ENCODE measurements at regions not wholly inside any gene's neighbourhood (a gene's known extent, or its start where the extent isn't known, plus 50 kb on each side); places are given as distances from the start of the nearest gene placed in this dataset.
"Not testable (repeated sequence)": the region's sequence is repeated elsewhere in the genome, so short reads cannot be mapped to it uniquely, and the experiment has no call there.

DNA sequence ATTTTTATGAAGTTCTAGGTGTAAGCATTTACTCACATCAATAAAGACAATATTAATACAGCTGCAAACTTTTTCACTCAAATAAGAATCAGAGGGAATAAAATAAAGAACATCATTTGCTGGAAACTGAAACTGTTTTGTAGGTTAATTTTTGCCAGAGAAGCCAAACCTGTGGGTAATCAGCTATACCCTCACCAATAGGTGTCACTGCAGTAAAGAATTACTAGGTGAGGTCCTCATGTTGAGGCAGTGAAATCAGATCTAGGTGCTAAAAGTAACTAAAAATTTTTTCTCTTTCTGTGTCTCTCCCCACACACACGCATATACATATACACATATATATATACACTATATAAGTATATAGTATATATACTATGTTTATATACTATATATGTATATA is 1016.3 kb upstream of the SEMA6A start:
- no peak for DNase-seq

DNA sequence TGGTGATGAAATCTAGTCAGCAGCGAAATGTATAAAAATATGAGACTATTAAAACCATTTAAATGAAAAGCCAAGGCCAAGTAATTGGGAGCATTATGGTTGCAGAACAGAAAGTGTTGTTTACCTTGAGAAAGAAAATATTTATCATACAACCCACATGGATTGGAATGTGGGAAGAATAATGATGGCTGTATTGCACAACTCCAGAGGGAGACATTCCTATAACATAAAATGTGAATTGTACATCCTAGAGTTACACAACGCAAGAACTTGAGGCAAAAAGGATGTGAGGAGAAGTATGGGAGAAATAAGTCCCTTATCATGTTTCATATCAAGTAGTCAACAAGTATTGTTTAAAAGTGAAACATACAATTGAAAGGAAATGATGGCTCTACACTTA is 1014.0 kb upstream of the SEMA6A start:
- DNase-seq: no peak

DNA sequence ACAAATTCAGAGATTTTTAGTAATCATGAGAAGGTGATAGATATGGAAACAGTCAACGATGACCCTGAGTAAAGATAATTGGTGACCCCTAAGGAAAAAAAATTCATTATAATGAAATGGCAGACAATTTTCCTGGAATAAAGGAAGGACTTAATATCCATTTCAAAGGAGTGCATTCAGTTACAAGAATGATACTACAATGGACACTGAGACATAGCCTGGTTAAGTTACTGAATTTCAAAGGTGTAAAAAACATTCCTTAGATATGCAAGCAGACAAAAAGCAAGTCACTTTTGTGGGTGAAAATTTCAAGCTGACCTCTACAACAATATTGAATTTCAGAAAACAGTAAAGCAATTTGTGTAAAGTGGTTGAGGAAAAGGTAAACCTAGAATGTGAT is 1012.5 kb upstream of the SEMA6A start:
- DNase-seq: no peak

DNA sequence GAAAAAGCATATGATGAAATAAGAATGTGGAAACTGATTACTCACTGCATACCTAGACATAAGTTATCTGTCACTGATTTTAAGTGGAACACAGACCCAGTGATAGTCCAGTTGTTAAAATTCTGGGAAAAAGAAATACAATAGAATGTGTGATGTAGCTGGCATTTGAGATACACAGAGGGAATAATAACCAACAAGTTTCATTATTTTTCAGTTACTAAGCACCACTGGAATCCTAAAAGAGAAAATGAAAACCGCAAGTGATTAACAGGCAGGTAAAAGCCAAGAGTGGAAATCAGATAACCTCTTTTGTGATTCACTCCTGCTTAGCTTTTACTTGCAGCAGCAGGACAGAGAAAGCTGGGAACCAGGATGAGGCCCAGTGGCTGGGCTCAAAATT is 994.0 kb upstream of the SEMA6A start:
- no peak for DNase-seq

DNA sequence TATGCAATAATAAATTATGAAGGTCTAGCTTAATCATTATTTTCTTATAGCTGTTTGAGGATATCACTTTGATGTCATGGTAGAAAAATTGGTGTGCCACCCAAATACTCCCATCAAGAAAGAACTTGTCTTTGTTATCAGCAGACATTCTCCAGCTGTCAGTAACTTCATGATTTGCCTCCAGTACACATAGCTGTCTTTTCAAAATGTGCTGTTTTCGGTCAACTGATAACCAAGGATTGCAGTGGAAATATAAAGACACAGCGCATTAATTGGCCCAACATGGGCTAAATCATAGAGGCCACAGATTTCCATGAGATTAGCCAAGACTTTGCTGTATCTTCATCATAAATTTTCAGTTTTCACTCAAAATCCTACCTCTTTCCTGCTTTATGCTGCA is 993.5 kb upstream of the SEMA6A start:
- DNase-seq: no peak

DNA sequence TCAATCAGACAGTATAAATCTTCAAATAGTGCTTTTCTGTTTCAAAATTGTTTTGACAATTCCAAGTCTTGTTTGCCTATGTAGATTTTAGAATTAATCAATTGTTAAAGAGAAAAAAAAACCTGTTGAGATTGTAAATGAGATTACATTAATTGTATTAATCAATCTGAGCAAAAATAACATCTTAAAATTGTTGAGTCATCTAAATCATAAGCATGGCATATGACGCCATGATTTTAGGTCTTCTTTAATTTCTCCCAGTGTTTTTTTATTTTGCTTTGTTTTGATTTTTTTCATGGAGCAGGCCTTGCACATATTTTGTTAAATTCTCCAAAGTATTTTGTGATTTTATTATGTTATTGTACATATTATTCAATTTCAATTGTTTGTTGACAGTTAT is 988.0 kb upstream of the SEMA6A start:
- DNase-seq: no peak

DNA sequence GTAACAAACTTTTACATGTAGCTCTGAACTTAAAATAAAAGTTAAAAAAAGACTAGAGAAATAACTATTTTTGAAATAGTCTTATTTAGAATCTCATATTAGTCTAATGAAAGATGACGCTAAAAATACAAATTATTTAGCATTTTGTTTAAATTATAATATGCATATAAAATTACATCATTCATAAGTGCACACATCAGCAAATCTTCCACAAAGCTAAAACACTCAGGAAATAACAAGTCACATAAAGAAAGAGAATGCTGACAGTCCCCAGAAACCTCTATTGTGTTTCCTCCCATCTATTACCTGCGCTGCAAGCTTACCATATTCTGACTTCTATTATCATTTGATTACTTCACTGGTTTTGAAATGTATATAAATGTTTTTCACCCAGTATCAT is 986.9 kb upstream of the SEMA6A start:
- no peak for DNase-seq

DNA sequence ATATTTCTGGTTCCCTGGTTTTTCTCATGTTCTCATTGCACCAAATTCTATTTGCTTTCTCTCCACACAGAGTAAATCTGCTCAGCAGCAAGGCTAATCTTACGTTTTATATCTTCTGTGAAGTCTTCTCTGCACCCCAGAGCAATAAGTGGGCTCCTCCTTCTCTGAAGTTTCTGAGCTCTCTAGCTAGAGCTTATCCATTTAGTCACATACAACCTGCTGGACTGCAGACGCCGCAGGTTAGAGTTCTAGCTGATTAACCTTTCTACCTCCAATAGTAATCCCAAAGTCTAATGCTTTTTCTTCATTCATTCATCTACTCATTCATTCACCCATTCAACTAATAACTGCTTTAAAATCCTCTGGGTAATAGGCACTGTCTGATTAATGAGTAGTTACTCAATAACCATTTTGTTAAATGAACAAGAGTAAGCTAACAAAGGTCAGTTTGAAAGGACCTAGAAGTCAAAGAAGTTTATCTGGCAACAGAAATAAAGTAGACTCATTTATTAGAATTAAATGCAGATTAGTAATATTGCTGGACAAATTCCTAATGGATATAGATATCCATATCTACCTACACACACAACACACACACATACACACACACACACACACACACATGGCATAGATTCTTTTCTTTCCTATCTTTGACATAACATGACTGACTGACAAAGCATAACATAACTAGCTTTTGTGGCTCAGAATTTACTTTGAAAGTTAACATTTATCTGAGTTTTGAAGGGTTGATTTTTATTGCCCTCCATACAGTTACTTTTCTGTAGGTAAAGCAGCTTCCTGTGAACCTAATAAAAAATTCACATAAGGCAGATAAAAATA is 984.6 kb upstream of the SEMA6A start:
- no peak for DNase-seq

DNA sequence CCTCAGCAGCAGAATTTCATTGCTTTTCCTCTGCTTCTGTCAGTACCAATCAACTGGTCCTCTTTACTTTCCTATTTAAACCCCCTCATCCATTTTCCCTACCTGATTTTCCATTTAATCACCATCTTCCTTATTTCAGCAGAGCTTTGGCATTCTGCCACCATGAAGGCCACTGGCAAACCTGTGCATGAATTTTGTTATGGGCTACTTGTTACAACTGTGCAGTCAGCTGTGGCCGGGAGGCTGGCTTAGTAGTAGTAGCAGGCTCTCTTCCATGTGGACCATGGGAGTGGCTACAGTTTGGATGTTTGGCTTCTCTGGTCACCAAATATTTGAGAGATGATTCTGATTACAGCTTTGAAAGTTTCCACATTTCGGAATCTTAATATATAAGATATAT is 976.6 kb upstream of the SEMA6A start:
- no peak for DNase-seq

DNA sequence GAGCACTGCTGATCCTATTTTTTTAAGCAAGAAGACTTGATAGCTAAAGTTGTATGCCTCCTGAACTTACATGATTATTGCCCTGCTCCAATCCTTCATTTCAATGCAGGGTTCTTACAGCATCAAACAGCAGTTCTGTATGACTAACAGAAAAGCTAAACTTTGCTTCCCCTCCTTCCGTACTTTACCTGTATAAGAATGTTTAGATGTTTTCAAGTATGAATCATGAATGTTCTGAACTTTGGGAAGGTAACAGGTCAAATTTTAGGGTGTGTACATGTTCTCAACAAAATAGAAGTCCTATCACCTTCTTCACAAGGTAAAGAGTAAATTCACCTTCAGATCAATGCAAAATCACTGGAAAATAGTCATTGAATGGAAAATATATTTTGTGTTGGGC is 972.6 kb upstream of the SEMA6A start:
- DNase-seq: no peak

DNA sequence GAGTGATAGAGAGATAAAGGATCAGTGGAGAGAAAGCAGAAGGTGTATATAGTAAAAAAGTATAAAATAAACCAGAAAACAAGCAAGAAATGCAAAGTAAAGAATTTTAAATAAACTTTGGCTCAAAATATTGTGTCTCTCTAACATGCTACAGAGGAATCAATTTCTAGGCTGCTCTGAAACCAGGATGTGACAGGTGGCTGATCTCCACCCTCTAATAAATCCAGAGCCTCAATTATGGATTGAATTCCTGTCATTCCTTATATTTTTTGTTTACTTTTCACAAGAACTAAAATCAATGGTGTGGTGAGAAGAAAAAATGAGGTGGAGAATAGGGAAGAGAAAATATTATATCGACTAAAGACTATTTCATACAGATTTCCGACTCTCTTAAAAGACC is 965.1 kb upstream of the SEMA6A start:
- DNase-seq: no peak

DNA sequence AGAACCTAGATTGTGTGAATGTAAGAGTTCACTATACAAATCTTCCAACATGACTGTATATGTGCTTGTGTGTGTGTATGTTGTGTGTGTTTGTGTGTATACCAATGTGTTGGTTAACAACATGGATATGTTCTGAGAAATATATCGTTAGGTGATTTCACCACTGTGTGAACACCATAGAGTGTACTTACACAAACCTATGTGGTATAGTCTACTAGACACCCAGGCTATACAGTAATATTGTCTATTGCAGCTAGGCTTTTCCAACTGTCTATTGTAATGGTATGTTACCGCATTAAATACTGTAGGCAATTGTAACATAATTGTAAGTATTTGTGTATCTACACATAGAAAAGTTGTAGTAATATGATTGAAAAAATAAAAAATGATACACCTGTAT is 959.2 kb upstream of the SEMA6A start:
- DNase-seq: no peak

DNA sequence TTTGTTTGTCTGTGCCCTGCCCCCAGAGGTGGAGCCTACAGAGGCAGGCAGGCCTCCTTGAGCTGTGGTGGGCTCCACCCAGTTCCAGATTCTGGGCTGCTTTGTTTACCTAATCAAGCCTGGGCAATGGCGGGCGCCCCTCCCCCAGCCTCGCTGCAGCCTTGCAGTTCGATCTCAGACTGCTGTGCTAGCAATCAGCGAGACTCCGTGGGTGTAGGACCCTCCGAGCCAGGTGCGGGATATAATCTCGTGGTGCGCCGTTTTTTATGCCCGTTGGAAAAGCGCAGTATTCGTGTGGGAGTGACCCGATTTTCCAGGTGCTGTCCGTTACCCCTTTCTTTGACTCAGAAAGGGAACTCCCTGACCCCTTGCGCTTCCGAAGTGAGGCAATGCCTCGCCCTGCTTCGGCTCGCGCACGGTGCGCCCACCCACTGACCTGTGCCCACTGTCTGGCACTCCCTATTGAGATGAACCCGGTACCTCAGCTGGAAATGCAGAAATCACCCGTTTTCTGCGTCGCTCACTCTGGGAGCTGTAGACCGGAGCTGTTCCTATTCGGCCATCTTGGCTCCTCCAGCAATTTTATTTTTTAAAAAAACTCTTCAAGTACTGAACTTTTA is 958.5 kb upstream of the SEMA6A start:
- not testable (repeated sequence) for DNase-seq

DNA sequence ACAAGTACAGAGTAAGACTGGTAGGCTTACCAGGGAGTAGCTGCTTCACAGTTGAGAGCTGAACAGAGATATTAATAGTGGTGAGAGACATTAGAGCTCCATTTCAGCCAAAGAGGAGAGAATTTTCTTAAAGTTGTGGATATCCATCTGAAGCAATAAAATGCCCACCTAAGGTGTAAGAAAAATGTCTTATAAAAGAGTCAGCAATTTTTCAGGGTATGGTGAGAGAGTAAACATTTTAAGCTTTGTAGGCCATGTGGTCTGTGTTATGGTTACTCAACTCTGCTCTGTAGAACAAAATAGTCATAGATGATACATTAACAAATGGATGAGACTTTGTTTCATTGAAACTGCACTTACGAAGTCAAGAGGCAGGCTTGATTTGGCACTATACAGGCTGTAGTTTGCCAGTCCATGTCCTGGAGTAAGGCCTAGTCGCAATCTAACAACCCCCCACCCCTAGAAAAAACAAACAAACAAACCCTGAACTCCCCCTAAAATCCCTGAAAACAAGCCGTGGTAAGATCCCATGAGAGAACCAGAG is 945.4 kb upstream of the SEMA6A start:
- DNase-seq: no peak

DNA sequence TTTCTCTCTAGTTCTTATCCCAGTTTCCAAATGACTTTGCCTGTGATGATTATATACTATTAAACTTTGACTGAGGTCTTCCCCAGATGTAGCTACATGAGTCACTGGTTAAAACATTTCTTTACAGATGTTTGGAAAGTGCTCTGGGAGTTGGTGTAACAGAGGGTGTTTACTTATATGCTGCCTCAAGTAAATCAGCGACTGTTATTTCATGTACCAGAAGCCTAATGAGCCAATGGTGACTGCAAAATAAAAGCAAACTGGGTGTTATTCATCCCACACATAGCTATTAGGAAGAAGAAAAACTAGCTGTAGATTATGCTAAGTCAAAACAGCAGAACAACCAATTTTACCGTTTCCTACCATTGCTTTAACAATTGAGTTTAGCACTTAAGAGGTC is 929.7 kb upstream of the SEMA6A start:
- no peak for DNase-seq

DNA sequence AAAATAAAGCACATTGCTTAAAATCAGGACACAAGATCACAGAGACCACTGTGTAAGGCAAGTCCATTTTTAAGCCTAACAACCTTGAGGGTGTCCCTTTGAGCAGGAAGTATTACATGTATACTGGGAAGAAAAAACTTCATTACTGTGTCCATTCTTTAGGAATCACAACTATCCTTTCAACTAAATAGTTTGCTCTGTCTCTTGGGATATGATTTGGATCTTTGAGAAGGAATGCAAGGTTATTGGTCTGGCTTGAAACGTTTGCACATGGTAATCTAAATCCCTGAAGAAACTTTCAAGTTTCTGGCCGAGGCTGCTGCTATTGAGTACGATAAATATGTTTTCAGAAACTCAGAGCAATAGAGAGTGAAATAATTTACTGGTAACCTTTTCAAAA is 923.0 kb upstream of the SEMA6A start:
- DNase-seq: no peak

DNA sequence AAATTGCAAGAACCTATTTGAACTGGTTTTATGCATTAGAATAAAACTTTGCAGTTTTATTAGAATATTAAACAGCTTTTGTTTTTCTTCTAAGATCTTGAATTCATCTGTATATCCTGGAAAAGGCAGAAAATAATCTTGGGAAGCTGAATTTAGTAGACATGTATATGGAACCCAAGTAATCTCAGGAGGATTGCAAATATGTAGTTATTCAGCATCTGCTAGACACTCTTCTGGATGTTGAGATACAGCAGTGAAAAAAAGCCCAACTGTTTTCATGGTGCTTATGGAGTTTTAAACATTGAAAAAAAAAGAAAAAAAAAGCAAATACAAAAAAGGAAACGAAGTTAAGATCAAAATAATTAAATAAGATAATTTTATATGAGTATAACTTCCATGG is 922.2 kb upstream of the SEMA6A start:
- no peak for DNase-seq

DNA sequence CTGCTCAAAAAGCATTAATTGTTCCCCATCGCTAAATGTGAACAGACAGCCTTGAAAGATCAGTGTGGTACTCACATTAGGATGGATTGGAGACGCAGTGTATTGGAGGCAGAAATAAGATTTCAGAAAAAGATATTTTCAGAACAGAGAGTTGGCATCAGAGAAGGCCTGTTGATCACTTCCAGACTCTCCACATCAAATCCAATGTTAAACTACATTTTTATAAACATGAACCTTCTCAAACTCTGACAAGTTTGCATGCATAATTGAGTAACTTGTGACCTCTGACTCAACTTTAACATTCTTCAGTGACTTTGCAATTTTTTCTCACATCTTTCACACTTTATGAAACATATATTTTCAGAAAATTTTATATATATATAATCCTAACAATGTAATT is 919.6 kb upstream of the SEMA6A start:
- no peak for DNase-seq

DNA sequence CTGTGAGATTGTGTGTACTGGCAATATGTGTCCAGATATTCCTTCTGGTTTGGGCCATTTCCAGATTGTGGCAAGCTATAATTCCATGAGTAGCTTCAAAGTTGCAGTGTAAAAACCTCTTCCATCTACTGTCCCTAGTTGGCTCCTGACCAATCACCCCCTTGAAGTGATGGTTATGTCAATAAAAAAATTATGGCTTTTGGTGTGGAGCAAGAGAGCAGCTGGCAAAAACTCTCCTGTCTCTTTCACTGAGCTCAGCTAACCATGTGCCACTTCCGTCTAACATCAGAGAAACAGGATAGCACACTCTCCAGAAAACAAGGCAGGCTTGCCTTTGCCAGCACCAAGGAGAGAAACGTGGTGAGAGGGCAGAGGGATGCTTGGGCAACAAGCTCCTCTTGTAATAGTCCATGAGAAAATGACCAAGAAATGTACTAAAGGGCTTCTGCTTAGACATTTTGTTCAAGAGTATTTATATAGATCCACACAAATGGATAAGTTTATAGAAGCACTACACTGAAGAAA is 914.4 kb upstream of the SEMA6A start:
- no peak for DNase-seq

DNA sequence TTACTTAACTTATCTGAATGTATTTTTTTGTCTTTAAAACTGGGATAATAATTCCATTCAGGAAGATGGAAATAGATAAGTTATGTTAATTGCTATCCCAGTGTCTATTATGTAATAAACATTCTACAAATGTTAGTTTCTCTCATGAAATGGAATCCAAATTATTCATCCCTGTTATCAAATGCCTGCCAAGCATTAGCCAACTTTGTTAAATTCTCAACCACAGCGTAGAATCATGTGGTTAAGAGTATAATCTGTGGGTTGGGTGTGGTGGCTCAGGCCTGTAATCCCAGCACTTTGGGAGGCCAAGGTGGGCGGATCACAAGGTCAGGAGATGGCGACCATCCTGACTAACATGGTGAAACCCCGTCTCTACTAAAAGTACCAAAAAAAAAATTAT is 912.9 kb upstream of the SEMA6A start:
- no peak for DNase-seq

DNA sequence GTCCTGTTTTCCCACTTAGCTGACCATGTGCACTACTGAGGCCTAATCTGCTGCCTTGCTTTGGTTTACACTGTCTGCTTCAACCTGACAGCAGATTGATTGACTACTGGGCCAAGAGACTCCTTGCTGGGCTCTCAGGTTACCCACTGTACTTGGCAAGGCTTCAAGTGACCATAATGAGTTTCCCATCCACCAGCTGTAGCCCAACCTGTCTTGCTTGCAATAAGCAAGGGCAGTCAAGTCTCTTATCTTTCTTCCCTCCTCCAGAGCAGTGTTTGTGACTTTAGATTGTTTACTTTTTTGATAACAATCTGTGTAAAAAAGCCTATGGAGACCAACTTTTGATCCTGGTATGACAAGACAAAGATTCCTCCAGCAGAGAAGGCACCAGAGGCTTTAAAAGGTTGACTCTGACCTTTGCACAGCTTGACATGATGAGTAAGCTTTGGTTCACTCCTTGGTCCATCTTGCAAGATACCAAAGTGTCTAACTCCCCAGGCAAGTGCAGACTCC is 912.3 kb upstream of the SEMA6A start:
- no peak for DNase-seq

DNA sequence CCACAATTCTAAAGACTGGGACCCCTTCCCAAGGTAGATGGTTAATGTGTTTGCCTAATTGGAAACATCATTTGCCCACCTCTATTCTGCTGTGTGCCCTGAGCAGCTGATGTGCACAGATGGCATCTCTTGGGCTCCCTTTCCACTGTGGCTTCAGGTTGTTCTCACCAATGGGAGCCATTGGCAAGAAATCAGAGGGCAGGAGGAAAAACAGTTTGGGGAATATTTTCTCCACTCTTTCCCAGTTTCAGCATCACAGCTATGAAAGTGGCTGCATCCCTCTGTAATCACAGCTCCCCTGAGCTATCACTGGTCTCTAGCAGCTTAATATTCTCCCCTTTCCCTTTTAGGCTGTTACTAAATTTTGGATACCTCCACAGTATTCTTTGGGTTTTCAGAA is 911.6 kb upstream of the SEMA6A start:
- no peak for DNase-seq

DNA sequence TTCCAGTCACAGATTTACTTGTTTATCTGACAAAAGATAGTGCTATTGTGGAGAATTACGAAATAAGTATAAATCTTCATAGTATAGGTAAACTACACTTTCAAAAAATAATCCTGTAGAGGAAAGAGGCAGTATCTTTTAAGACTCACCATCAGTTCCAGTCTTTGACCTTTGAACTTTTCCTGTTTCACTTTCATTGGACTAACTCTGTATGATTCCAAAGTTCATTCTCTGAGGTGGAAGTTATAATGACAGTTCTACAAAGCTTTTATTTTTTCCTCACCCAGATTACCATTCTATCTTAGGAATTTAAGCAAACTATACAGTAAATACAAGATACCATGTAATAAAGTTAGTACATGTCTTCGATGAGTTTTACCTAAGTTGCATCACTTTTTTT is 901.3 kb upstream of the SEMA6A start:
- DNase-seq: no peak

DNA sequence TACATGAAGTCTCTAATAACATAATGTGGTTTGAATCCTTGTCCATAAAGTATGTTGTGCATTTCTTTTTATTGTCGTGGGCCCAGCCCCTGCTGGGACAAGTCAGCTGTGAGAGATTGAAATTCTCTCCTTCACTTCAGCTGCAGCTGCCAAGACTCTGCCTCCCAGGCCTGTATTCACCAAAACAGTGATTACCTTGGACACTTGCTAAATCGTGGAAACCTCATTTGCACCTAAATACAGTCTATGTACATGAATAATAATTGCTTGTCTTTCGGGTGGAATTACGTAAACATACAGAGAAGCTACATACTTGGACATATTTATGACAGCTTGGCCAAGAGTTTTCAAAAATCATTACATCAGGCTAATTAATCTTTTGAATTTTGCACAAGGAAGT is 898.5 kb upstream of the SEMA6A start:
- no peak for DNase-seq

Data from CD4-positive, alpha-beta T cell treated with Interleukin-21 for 1 hour (primary cell).